ENCODE measurements at regions not wholly inside any gene's neighbourhood (a gene's known extent, or its start where the extent isn't known, plus 50 kb on each side); places are given as distances from the start of the nearest gene placed in this dataset.

DNA sequence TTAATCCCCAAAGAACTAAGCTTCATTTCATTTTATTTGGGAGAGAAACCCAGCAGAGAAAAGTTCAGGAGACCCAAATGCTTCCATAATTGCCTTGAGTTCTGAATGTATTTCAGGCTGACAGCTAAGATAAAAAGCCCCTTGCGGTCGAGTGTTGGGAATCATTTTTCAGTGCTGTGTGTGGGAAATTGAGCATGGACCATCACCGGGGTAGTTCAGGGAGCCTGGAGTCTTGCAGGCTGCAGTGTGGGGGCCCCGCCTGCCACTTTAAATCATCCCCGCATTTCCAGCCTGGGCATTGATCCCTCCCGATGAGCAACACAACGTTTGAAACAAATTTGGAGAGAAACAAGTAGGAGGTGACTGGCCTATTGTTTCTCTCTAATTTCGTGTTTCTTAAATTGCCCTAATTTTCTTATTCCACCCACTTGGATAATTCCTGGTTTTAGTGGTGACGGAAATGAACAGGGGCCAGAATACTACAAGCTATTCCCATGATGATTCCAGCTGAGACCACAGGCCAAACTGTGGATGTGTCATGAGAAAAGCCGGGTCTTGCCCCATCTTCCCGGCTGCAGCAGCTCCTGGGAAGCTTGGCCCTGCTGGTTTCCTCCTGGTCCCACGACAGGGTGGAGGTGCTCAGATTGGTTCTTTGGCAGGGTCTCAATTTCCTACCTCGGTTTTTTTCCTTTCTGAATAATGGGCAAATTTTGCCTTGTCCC is 75.1 kb downstream of the FOXL1 start:
- no peaks in the 10 kb centered on the region for H3K27me3 Mint-ChIP-seq (ENCODE audit: low read depth)
- no peak overlapping the region for H3K27ac Mint-ChIP-seq
- H3K4me1 Mint-ChIP-seq (ENCODE audit: low read depth): no peaks in the 10 kb centered on the region
- no peak overlapping the region for H3K4me3 Mint-ChIP-seq
- no peak for DNase-seq (ENCODE audit: low spot score)
- no peaks in the 10 kb centered on the region for H3K36me3 Mint-ChIP-seq (ENCODE audit: low read depth)
- H3K9me3 Mint-ChIP-seq: peaks cover 7% of the 10 kb centered on the region

DNA sequence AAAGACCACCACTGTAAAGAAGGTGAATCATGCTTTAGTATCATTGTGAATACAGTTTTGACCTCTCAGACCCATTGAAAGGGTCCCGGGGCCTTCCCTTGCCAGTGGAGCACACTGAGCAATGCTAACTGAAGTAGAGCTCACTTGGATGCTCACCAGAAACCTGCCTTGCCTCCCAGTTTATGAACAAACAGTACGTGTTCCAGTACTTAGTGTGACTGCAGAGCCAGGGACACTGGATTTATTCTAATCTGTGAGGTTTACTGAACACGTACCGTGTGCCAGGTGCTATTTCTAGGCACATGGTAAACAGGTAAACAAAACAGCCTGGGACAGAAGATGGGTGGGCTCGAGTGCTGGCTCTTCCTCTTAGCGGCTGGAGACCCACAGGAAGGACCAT is 79.6 kb downstream of the FOXL1 start:
- H3K4me1 Mint-ChIP-seq (ENCODE audit: low read depth): no peaks in the 10 kb centered on the region
- H3K9me3 Mint-ChIP-seq: peaks cover 11% of the 10 kb centered on the region
- H3K27me3 Mint-ChIP-seq (ENCODE audit: low read depth): peaks cover 2% of the 10 kb centered on the region
- no peak overlapping the region for H3K4me3 Mint-ChIP-seq
- no peak for DNase-seq (ENCODE audit: low spot score)
- no peaks in the 10 kb centered on the region for H3K36me3 Mint-ChIP-seq (ENCODE audit: low read depth)
- no peak overlapping the region for H3K27ac Mint-ChIP-seq

DNA sequence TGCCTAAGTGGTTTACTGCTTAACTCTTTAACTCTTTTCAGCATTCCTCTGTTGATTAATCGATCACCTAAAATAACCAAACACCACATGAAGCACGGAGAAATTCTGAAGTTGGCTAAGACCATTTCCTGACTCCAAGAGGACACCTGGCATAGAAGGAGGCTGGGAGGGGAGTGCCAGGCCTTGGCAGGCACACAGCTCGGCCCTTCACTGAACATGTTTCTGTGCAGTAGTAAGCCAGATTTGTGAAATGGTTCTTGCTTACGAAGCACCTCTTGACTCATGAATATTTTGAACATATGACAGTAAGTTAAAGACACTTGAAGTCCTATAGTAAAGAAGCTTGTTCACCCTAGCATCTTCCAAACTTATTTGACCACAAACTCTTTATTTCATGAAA is 82.3 kb downstream of the FOXL1 start:
- Mint-ChIP-seq H3K27me3 (ENCODE audit: low read depth) (peaks cover 2% of the 10 kb centered on the region), H3K4me1 (ENCODE audit: low read depth) (peaks cover 22% of the 10 kb centered on the region), H3K27ac (no peak overlapping the region), H3K9me3 (peaks cover 11% of the 10 kb centered on the region), H3K4me3 (no peak overlapping the region), H3K36me3 (ENCODE audit: low read depth) (no peaks in the 10 kb centered on the region)
- DNase-seq (ENCODE audit: low spot score): no peak

DNA sequence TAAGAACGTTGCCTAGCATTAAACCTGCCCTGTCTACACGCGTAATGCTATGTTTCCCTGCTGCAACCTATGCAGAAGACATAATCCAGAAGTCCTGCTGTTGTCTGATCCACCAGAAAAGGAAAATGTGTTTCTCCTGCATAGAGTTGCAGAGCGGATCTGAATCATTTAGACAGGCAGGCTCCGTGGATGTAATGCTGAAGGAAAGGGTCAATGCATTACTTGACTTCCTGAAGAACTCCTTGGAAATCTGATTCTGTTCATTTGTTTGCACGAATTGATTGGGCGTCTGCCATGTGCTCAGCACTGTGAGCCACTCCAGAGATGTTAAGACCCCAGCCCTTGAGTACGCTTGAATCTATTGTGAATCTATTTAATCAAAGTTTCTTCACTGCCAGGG is 83.4 kb downstream of the FOXL1 start:
- no peak for DNase-seq (ENCODE audit: low spot score)

DNA sequence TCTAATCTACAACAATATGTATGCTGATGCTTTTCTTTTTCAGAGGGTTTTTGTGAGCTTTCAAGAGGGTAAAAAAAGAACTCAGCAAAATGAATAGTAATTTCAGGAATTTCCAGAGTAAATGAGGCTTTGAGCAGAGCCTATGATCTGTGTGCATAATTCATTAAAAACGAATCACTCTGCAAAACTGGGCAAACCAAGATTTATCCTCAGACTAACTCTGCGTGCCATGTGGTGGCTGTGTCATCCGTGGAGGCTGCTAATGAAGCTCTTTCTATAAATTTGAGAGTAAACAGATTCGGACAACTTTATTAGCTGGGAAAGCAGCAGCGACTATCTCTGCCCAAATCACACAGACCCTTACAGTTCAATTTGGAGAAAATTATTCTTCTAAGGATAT is 83.8 kb downstream of the FOXL1 start:
- Mint-ChIP-seq H3K9me3 (peaks cover 11% of the 10 kb centered on the region), H3K36me3 (ENCODE audit: low read depth) (no peaks in the 10 kb centered on the region), H3K4me3 (no peak overlapping the region), H3K27ac (no peak overlapping the region), H3K4me1 (ENCODE audit: low read depth) (peaks cover 26% of the 10 kb centered on the region), H3K27me3 (ENCODE audit: low read depth) (peaks cover 2% of the 10 kb centered on the region)
- no peak for DNase-seq (ENCODE audit: low spot score)

More for the DNA sequence above, 83.4 kb downstream of the FOXL1 start:
- Mint-ChIP-seq H3K4me3 (no peak overlapping the region), H3K4me1 (ENCODE audit: low read depth) (peaks cover 25% of the 10 kb centered on the region), H3K27me3 (ENCODE audit: low read depth) (peaks cover 2% of the 10 kb centered on the region), H3K9me3 (peaks cover 11% of the 10 kb centered on the region), H3K27ac (no peak overlapping the region), H3K36me3 (ENCODE audit: low read depth) (no peaks in the 10 kb centered on the region)

DNA sequence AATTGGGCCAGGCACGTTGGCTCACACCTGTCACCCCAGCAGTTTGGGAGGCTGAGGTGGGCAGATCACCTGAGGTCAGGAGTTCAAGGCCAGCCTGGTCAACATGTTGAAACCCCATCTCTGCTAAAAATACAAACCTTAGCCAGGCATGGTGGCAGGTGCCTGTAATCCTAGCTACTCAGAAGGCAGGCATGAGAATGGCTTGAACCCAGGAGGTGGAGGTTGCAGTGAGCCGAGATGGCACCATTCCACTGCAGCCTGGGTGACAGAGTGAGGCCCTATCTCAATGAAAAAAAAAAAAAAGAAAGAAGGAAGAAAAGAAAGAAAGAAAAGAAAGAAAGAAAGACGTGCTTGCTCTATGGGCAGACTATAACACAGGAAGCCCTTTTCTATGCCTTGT is 84.4 kb downstream of the FOXL1 start:
- no peak overlapping the region for H3K27ac Mint-ChIP-seq
- no peaks in the 10 kb centered on the region for H3K36me3 Mint-ChIP-seq (ENCODE audit: low read depth)
- H3K9me3 Mint-ChIP-seq: peaks cover 11% of the 10 kb centered on the region
- H3K27me3 Mint-ChIP-seq (ENCODE audit: low read depth): peaks cover 2% of the 10 kb centered on the region
- H3K4me3 Mint-ChIP-seq: no peak overlapping the region
- DNase-seq (ENCODE audit: low spot score): no peak
- peaks cover 27% of the 10 kb centered on the region for H3K4me1 Mint-ChIP-seq (ENCODE audit: low read depth)

DNA sequence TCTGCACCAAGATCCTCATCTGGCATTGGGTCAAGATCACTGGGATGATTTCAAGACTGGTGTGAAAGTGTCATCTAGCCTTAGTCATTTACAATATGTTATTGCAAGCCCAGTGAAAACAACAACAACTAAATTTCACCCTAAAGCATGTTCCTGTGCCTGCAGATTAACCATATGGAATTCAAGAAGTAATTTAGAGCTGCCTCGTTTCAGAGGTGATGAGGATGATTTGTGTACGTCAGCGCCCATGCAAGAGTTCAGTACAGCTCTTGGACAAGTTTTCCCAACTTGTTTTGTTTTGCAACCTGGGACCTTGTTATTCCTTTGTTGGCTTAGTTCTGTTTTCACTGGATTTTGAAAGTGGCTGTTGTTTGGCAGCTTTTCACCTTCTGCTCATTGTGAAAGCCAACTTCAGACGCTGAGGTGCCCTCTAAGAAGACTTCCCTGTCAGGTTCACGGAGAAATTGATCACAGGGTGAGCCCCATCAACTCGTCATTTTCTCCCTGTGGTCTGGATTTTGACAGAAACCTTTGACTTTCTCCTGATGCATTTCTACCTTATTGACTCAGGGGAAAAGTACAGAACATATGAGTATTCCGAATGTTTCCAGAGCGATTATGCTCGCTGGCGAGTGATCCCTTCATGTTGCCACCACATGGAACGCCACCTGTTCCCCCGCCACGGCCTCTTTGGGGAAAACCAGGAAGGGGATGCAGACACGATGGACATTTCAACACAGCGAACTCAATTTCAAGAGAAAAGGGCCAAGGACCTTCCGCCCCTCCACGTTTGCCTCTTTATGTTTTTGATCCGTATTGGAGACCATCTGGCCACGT is 85.6 kb downstream of the FOXL1 start:
- Mint-ChIP-seq H3K27me3 (ENCODE audit: low read depth) (peaks cover 2% of the 10 kb centered on the region), H3K4me3 (peak overlapping the region; percentile 77), H3K27ac (peak overlapping the region; percentile 90), H3K9me3 (peaks cover 11% of the 10 kb centered on the region), H3K36me3 (ENCODE audit: low read depth) (no peaks in the 10 kb centered on the region), H3K4me1 (ENCODE audit: low read depth) (peaks cover 33% of the 10 kb centered on the region)
- peak; percentile 30 for DNase-seq (ENCODE audit: low spot score)

DNA sequence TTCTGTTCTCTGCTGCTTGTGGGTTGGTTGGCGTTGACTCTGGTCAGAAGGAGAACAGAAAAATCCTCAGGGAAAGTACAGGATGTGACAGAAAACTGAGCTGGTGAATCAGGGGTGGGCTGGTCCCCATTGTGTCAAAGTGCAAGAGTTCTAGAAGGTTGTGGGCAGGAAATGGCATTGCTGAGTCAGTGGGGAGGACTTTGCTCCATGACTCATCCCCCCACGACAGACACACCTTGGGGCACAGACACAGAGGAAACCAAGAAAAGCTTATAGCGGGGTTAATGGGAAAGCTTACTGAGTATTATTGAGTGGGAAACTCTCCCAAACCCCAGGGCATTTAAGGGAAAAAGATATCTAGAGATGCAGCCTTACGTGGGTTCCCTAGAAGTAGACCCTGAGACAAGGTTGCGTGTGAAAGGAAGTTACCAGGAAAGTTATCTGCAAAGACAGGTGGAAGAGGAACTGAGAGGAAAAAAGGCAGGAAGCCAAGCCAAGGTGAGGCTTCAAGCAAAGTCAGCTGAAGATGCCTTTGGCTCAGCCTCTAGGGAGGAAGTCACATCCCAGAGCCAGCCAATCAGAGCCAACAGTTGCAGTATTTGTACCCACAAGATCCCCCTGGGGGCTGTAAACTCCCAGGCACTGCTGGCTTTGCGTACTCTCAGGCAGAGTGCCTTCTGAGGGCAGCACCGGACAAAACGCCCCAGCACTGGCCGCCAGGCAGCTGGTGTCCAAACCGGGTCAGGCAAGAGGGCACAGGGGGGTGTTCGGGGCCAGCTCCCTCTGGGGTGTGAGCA is 86.4 kb downstream of the FOXL1 start:
- Mint-ChIP-seq H3K4me3 (peak overlapping the region; percentile 77), H3K4me1 (ENCODE audit: low read depth) (peaks cover 35% of the 10 kb centered on the region), H3K27me3 (ENCODE audit: low read depth) (peaks cover 2% of the 10 kb centered on the region), H3K27ac (peak overlapping the region; percentile 90), H3K36me3 (ENCODE audit: low read depth) (no peaks in the 10 kb centered on the region), H3K9me3 (peaks cover 4% of the 10 kb centered on the region)
- DNase-seq (ENCODE audit: low spot score): peak; percentile 85

DNA sequence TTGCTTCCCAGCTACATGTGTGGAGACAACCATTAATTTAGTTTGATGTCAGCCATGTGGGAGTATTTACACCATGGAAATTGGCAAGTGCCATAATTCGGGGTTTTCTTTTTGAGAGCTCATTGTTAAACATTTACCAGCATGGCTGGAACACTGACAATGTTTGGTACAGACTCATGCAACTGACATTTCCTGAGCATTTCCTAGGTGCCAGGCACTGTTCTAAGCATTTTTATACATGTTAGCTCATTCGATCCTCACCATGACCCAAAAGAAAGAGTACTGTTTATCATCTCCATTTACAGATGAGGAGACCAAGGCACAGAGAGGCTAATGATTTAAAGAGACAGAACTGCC is 86.9 kb downstream of the FOXL1 start:
- H3K4me1 Mint-ChIP-seq (ENCODE audit: low read depth): peaks cover 35% of the 10 kb centered on the region
- H3K36me3 Mint-ChIP-seq (ENCODE audit: low read depth): no peaks in the 10 kb centered on the region
- H3K27me3 Mint-ChIP-seq (ENCODE audit: low read depth): peaks cover 2% of the 10 kb centered on the region
- H3K27ac Mint-ChIP-seq: peak overlapping the region; percentile 90
- no peaks in the 10 kb centered on the region for H3K9me3 Mint-ChIP-seq
- no peak for DNase-seq (ENCODE audit: low spot score)
- peak overlapping the region; percentile 77 for H3K4me3 Mint-ChIP-seq

DNA sequence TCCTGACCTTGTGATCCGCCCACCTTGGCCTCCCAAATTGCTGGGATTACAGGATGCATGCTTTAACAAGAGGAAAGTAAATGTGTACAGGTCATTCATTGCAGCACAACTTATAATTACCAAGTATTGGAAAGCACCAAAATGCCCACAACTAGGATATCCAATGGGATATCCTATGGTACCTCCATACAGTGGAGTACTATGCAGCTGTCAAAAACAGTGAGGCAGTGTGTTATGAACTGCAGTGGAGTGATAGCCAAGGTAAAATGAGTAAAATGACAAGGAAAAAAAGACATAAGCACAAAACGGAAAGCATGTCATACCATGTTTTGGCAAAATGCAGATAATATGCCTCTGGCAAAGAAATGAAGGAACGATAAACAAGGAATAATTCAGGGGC is 87.6 kb downstream of the FOXL1 start:
- Mint-ChIP-seq H3K27me3 (ENCODE audit: low read depth) (peaks cover 2% of the 10 kb centered on the region), H3K27ac (no peak overlapping the region)

DNA sequence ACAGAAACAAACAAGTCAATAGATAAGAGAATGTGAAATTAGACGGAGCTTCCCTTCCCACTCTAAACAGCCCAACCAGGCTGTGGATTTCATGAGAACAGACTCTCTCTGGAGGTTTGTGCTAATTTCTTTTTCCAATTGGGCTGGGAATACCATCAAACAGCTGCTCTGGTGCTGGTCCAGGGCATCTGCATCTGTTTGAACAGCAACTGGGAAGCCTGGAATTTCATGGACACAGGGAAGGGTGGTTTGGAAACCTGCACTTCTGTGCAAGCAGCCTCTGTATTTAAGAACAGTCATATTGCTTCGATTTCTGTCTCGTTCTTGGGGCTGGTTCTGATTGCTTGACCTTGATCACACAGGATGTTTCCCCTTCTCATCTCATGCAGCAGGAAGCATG is 88.7 kb downstream of the FOXL1 start:
- H3K4me1 Mint-ChIP-seq (ENCODE audit: low read depth): peaks cover 35% of the 10 kb centered on the region
- no peak overlapping the region for H3K4me3 Mint-ChIP-seq
- no peaks in the 10 kb centered on the region for H3K27me3 Mint-ChIP-seq (ENCODE audit: low read depth)
- H3K27ac Mint-ChIP-seq: no peak overlapping the region
- H3K36me3 Mint-ChIP-seq (ENCODE audit: low read depth): no peaks in the 10 kb centered on the region
- no peaks in the 10 kb centered on the region for H3K9me3 Mint-ChIP-seq
- DNase-seq (ENCODE audit: low spot score): no peak

More for the DNA sequence above, 87.6 kb downstream of the FOXL1 start:
- Mint-ChIP-seq H3K4me3 (no peak overlapping the region), H3K36me3 (ENCODE audit: low read depth) (no peaks in the 10 kb centered on the region), H3K4me1 (ENCODE audit: low read depth) (peaks cover 35% of the 10 kb centered on the region), H3K9me3 (no peaks in the 10 kb centered on the region)
- no peak for DNase-seq (ENCODE audit: low spot score)

DNA sequence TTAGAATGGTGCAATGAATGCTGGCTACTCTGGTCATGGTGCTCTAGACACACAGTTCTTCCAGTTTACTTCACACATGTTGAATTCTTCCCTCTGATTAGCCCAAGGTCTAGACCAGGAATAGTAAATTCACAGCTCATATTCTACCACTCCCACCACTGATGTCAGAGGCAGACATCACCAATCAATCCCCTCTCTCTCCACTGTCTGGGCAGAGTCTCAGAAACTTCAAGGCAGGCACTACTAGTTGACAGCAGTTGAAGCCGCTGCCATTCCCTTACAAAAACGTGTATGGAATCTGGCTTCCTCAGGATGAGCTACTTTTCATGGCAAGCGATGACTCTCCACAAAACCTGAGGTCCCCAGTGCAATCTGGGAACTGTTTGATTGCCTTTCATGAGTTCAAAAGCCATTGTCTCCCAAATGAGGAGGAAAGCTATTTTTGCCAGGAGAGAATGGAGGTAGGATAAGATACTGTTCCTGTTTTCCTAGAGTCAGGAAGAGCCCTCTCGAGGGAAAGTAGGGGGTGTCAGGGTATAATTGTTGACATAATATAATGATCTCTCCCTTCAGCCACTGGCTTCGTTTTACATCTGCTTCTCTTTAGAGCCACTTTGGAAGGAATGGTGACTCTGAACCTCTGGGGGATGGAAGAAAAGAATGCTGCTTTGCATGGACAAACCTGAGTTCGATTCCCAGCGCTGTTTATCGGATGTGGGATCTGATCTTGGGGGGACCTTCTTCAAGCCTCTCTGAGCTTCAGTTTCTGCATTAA is 90.0 kb downstream of the FOXL1 start:
- H3K36me3 Mint-ChIP-seq (ENCODE audit: low read depth): no peaks in the 10 kb centered on the region
- H3K4me3 Mint-ChIP-seq: no peak overlapping the region
- H3K27ac Mint-ChIP-seq: no peak overlapping the region
- no peaks in the 10 kb centered on the region for H3K27me3 Mint-ChIP-seq (ENCODE audit: low read depth)
- DNase-seq (ENCODE audit: low spot score): no peak
- H3K9me3 Mint-ChIP-seq: no peaks in the 10 kb centered on the region
- peaks cover 35% of the 10 kb centered on the region for H3K4me1 Mint-ChIP-seq (ENCODE audit: low read depth)

DNA sequence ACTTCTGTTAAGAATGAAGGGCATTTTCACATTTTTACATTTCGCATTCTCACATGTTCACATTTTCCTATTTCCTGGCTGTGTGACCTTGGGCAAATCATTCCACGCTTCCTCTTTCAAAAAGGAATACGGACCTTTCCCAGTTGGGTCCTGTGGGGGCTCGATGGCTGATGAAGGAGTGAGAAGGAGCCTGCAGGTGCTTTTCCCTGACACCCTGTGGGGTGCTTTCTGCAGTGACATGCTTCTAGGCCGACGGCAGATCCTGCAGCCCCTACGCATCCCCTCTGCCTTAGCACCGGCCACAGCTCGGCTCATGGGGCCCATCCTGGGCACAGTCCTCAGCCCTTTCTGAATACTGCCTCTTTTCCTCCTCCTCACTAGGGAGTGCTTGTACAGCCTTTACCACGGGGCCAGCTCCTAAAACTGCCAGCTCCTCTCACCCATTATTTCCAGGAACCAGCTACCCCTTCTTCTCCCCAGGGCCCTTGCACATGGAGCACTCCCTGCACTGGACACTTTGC is 91.0 kb downstream of the FOXL1 start:
- Mint-ChIP-seq H3K4me1 (ENCODE audit: low read depth) (peaks cover 24% of the 10 kb centered on the region), H3K9me3 (no peaks in the 10 kb centered on the region), H3K4me3 (no peak overlapping the region), H3K27ac (no peak overlapping the region), H3K27me3 (ENCODE audit: low read depth) (no peaks in the 10 kb centered on the region), H3K36me3 (ENCODE audit: low read depth) (no peaks in the 10 kb centered on the region)
- DNase-seq (ENCODE audit: low spot score): no peak

All from T-helper 2 cell treated with Interferon-gamma antibody and Interleukin-4, amounts not matched to agents 5 μg/mL and 100 μg/mL, for 36 hours (primary cell).